ENCODE measurements at regions not wholly inside any gene's neighbourhood (a gene's known extent, or its start where the extent isn't known, plus 50 kb on each side); places are given as distances from the start of the nearest gene placed in this dataset.

- CTCF ChIA-PET, result interaction anchor here (1.0 kb wide), 1 partner anchor 19 kb away, joined by 3 read pairs; no protein-coding TSS in a partner anchor
Observed at GRCh38 chr5:153257381-153257780, 233.1 kb upstream of the GRIA1 start.

GRCh38 chr5:153258469-153258868 lies 232.0 kb upstream of the GRIA1 start:
- FAIRE-seq (no peak), ATAC-seq (no peak), DNase-seq (ENCODE audit: low read depth, low spot score) (no peak)
- 21% methylated on average over 3 of the region's 3 CpGs for WGBS (ENCODE audit: insufficient coverage, insufficient replicate concordance, low lambda C conversion rate, missing lambda C conversion rate)
- no TSS peak for BruUV-seq (replicated peaks)
- ChIA-PET CTCF (interaction anchor here (0.9 to 1.0 kb wide), 2 partner anchors 11 to 20 kb away, joined by 3 read pairs; no protein-coding TSS in a partner anchor), SMC1A (ENCODE audit: uncharacterized antibody, unreplicated experiment) (interaction anchor here (1.3 kb wide), 1 partner anchor 11 kb away, joined by 4 read pairs; no protein-coding TSS in a partner anchor), RAD21 (ENCODE audit: unreplicated experiment) (no interaction called here), POLR2A (no interaction called here)
- H3K27me3 ChIP-seq (replicated peaks in 1 of 2; ENCODE audit: control insufficient read depth in 2 of 2, insufficient read depth in 2 of 2, low read length in 1 of 2), result no peaks in the 10 kb centered on the region
- intact Hi-C loops (cut with micrococcal nuclease; ENCODE audit: unreplicated experiment) (no loop called here), in situ Hi-C loops (cut with MboI) (no loop called here)
- no peaks in the 10 kb centered on the region for H3K79me2 ChIP-seq (ENCODE audit: control insufficient read depth, insufficient read depth, low read length)
- H3K4me2 ChIP-seq (ENCODE audit: control insufficient read depth, insufficient read depth), result no peak overlapping the region
- H3K4me3 ChIP-seq, result no peak overlapping the region
- no peak overlapping the region for H3K9ac ChIP-seq (ENCODE audit: control insufficient read depth, insufficient read depth, low read length)
- H3K27ac ChIP-seq (ENCODE audit: control insufficient read depth, insufficient read depth), result no peak overlapping the region
- H3K4me1 ChIP-seq (ENCODE audit: control insufficient read depth, insufficient read depth, low read length), result no peaks in the 10 kb centered on the region
- no peaks in the 10 kb centered on the region for H4K20me1 ChIP-seq (ENCODE audit: control insufficient read depth, insufficient read depth)
- H3K9me3 ChIP-seq (replicated peaks; ENCODE audit: control insufficient read depth, insufficient read depth, low read length), result no peaks in the 10 kb centered on the region
- no peaks in the 10 kb centered on the region for H3K36me3 ChIP-seq (ENCODE audit: control insufficient read depth in 2 of 2, insufficient read depth in 2 of 2, low read length in 1 of 2)
- no peak overlapping the region for H2AFZ ChIP-seq (ENCODE audit: control insufficient read depth, low read depth, low read length)
- no peak for TF ChIP-seq RELB (IDR thresholded peaks at IDR 0.05; ENCODE audit: low read depth)
- TF ChIP-seq CHD1 (IDR thresholded peaks at IDR 0.05; ENCODE audit: low read depth, low read length), result no peak
- TF ChIP-seq BRCA1 (IDR thresholded peaks at IDR 0.05; ENCODE audit: low read depth, low read length), result no peak
- no peak for TF ChIP-seq ATF3 (IDR thresholded peaks at IDR 0.05; ENCODE audit: borderline replicate concordance, extremely low read depth, low read depth, low read length)

More at GRCh38 chr5:153257381-153257780, 233.1 kb upstream of the GRIA1 start:
- H3K36me3 ChIP-seq (ENCODE audit: control insufficient read depth in 2 of 2, insufficient read depth in 2 of 2, low read length in 1 of 2), result no peaks in the 10 kb centered on the region
- no peaks in the 10 kb centered on the region for H3K79me2 ChIP-seq (ENCODE audit: control insufficient read depth, insufficient read depth, low read length)
- no peaks in the 10 kb centered on the region for H3K27me3 ChIP-seq (replicated peaks in 1 of 2; ENCODE audit: control insufficient read depth in 2 of 2, insufficient read depth in 2 of 2, low read length in 1 of 2)
- POLR2A ChIA-PET, result no interaction called here
- no peak for FAIRE-seq
- in situ Hi-C loops (cut with MboI) (no loop called here), intact Hi-C loops (cut with micrococcal nuclease; ENCODE audit: unreplicated experiment) (no loop called here)
- ATAC-seq, result no peak
- RAD21 ChIA-PET (ENCODE audit: unreplicated experiment), result no interaction called here
- H3K9ac ChIP-seq (ENCODE audit: control insufficient read depth, insufficient read depth, low read length), result no peak overlapping the region
- SMC1A ChIA-PET (ENCODE audit: uncharacterized antibody, unreplicated experiment), result interaction anchor here (1.9 kb wide), 1 partner anchor 17 kb away, joined by 6 read pairs; no protein-coding TSS in a partner anchor
- H3K4me3 ChIP-seq, result no peak overlapping the region
- H3K9me3 ChIP-seq (replicated peaks; ENCODE audit: control insufficient read depth, insufficient read depth, low read length), result no peaks in the 10 kb centered on the region
- no peak overlapping the region for H3K27ac ChIP-seq (ENCODE audit: control insufficient read depth, insufficient read depth)
- H3K4me1 ChIP-seq (ENCODE audit: control insufficient read depth, insufficient read depth, low read length), result no peaks in the 10 kb centered on the region
- no peak overlapping the region for H2AFZ ChIP-seq (ENCODE audit: control insufficient read depth, low read depth, low read length)
- no peaks in the 10 kb centered on the region for H4K20me1 ChIP-seq (ENCODE audit: control insufficient read depth, insufficient read depth)
- H3K4me2 ChIP-seq (ENCODE audit: control insufficient read depth, insufficient read depth), result no peak overlapping the region
- no peak for TF ChIP-seq NFYB (IDR thresholded peaks at IDR 0.05; ENCODE audit: insufficient read depth, low read depth, low read length)
- no peak for TF ChIP-seq SPI1 (IDR thresholded peaks at IDR 0.05; ENCODE audit: borderline replicate concordance, insufficient read depth, low read depth, low read length)
- TF ChIP-seq SRF (IDR thresholded peaks at IDR 0.05; ENCODE audit: low read depth in 2 of 2, low read length in 2 of 2), result no peak
- TF ChIP-seq RUNX3 (IDR thresholded peaks at IDR 0.05; ENCODE audit: low read length), result no peak
- TF ChIP-seq CBFB (IDR thresholded peaks at IDR 0.05; ENCODE audit: low read depth), result no peak
- TF ChIP-seq GATAD2B (conservative IDR thresholded peaks at IDR 0.05; ENCODE audit: low read depth), result no peak
- TF ChIP-seq, protein P1, sequence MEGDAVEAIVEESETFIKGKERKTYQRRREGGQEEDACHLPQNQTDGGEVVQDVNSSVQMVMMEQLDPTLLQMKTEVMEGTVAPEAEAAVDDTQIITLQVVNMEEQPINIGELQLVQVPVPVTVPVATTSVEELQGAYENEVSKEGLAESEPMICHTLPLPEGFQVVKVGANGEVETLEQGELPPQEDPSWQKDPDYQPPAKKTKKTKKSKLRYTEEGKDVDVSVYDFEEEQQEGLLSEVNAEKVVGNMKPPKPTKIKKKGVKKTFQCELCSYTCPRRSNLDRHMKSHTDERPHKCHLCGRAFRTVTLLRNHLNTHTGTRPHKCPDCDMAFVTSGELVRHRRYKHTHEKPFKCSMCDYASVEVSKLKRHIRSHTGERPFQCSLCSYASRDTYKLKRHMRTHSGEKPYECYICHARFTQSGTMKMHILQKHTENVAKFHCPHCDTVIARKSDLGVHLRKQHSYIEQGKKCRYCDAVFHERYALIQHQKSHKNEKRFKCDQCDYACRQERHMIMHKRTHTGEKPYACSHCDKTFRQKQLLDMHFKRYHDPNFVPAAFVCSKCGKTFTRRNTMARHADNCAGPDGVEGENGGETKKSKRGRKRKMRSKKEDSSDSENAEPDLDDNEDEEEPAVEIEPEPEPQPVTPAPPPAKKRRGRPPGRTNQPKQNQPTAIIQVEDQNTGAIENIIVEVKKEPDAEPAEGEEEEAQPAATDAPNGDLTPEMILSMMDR (IDR thresholded peaks at IDR 0.05 in 2 of 3, conservative IDR thresholded peaks at IDR 0.05 in 1 of 3; ENCODE audit: control insufficient read depth in 2 of 3, extremely low read depth in 1 of 3, insufficient read depth in 1 of 3, low read depth in 3 of 3, low read length in 3 of 3), result no peak
- DNase-seq (ENCODE audit: low read depth, low spot score), result no peak
- no TSS peak for BruUV-seq (replicated peaks)
